ENCODE measurements at regions not wholly inside any gene's neighbourhood (a gene's known extent, or its start where the extent isn't known, plus 50 kb on each side); places are given as distances from the start of the nearest gene placed in this dataset.

GRCh38 chr4:19014594-19014993 is 993.0 kb upstream of the LCORL start:
- no peaks in the 10 kb centered on the region for H3K9me3 Mint-ChIP-seq
- H3K4me3 Mint-ChIP-seq, result no peak overlapping the region
- DNase-seq, result no peak
- H3K4me1 Mint-ChIP-seq (ENCODE audit: low read depth), result no peaks in the 10 kb centered on the region
- H3K36me3 Mint-ChIP-seq (ENCODE audit: low read depth), result no peaks in the 10 kb centered on the region
- TF ChIP-seq, protein P1, sequence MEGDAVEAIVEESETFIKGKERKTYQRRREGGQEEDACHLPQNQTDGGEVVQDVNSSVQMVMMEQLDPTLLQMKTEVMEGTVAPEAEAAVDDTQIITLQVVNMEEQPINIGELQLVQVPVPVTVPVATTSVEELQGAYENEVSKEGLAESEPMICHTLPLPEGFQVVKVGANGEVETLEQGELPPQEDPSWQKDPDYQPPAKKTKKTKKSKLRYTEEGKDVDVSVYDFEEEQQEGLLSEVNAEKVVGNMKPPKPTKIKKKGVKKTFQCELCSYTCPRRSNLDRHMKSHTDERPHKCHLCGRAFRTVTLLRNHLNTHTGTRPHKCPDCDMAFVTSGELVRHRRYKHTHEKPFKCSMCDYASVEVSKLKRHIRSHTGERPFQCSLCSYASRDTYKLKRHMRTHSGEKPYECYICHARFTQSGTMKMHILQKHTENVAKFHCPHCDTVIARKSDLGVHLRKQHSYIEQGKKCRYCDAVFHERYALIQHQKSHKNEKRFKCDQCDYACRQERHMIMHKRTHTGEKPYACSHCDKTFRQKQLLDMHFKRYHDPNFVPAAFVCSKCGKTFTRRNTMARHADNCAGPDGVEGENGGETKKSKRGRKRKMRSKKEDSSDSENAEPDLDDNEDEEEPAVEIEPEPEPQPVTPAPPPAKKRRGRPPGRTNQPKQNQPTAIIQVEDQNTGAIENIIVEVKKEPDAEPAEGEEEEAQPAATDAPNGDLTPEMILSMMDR (IDR thresholded peaks at IDR 0.05), result no peak
- H3K27me3 Mint-ChIP-seq (ENCODE audit: insufficient read depth), result no peaks in the 10 kb centered on the region; the same call in 1 of the 2 replicates
- H3K27ac Mint-ChIP-seq, result no peak overlapping the region

GRCh38 chr4:19010761-19011160 is 989.2 kb upstream of the LCORL start:
- TF ChIP-seq, protein P1 (IDR thresholded peaks at IDR 0.05), result no peak
- Mint-ChIP-seq H3K27me3 (ENCODE audit: insufficient read depth) (no peaks in the 10 kb centered on the region; the same call in 1 of the 2 replicates), H3K36me3 (ENCODE audit: low read depth) (no peaks in the 10 kb centered on the region), H3K27ac (no peak overlapping the region), H3K4me1 (ENCODE audit: low read depth) (peaks cover 4% of the 10 kb centered on the region; the same call in 1 of the 2 replicates), H3K9me3 (no peaks in the 10 kb centered on the region), H3K4me3 (no peak overlapping the region)
- DNase-seq, result no peak

GRCh38 chr4:19009881-19010280 is 988.3 kb upstream of the LCORL start:
- no peak overlapping the region for H3K4me3 Mint-ChIP-seq
- peaks cover 12% of the 10 kb centered on the region for H3K4me1 Mint-ChIP-seq (ENCODE audit: low read depth)
- TF ChIP-seq, protein P1 (IDR thresholded peaks at IDR 0.05), result no peak
- H3K27me3 Mint-ChIP-seq (ENCODE audit: insufficient read depth), result no peaks in the 10 kb centered on the region; the same call in 1 of the 2 replicates
- no peaks in the 10 kb centered on the region for H3K9me3 Mint-ChIP-seq
- DNase-seq, result no peak
- no peak overlapping the region for H3K27ac Mint-ChIP-seq
- H3K36me3 Mint-ChIP-seq (ENCODE audit: low read depth), result no peaks in the 10 kb centered on the region

GRCh38 chr4:19005211-19005610 is 983.7 kb upstream of the LCORL start:
- H3K36me3 Mint-ChIP-seq (ENCODE audit: low read depth), result peaks cover 14% of the 10 kb centered on the region
- no peaks in the 10 kb centered on the region for H3K27me3 Mint-ChIP-seq (ENCODE audit: insufficient read depth)
- peak; percentile 59 for DNase-seq
- TF ChIP-seq, protein P1 (IDR thresholded peaks at IDR 0.05), result no peak
- H3K4me3 Mint-ChIP-seq, result peak overlapping the region; percentile 31
- H3K27ac Mint-ChIP-seq, result peak overlapping the region; percentile 42
- H3K4me1 Mint-ChIP-seq (ENCODE audit: low read depth), result peaks cover 25% of the 10 kb centered on the region
- H3K9me3 Mint-ChIP-seq, result peaks cover 10% of the 10 kb centered on the region

- Mint-ChIP-seq H3K27ac (no peak overlapping the region), H3K9me3 (peaks cover 10% of the 10 kb centered on the region), H3K27me3 (ENCODE audit: insufficient read depth) (no peaks in the 10 kb centered on the region), H3K4me3 (no peak overlapping the region), H3K36me3 (ENCODE audit: low read depth) (peaks cover 18% of the 10 kb centered on the region), H3K4me1 (ENCODE audit: low read depth) (peaks cover 25% of the 10 kb centered on the region)
- DNase-seq, result no peak
- TF ChIP-seq, protein P1 (IDR thresholded peaks at IDR 0.05), result no peak
Observed at GRCh38 chr4:19002170-19002569, 980.6 kb upstream of the LCORL start.

- Mint-ChIP-seq H3K27ac (no peak overlapping the region), H3K27me3 (ENCODE audit: insufficient read depth) (0 out of 2 replicates have a peak, but pooled peaks cover 1% of the 10 kb centered on the region), H3K36me3 (ENCODE audit: low read depth) (peaks cover 18% of the 10 kb centered on the region), H3K4me1 (ENCODE audit: low read depth) (peaks cover 20% of the 10 kb centered on the region; the same call in 1 of the 2 replicates), H3K4me3 (no peak overlapping the region), H3K9me3 (peaks cover 10% of the 10 kb centered on the region)
- TF ChIP-seq, protein P1 (IDR thresholded peaks at IDR 0.05), result no peak
- no peak for DNase-seq
Observed at GRCh38 chr4:18999595-18999994, 978.0 kb upstream of the LCORL start.
